Mucosa of descending colon (tissue), 3 donors: ENCODE measurements at regions not wholly inside any gene's neighbourhood (a gene's known extent, or its start where the extent isn't known, plus 50 kb on each side); places are given as distances from the start of the nearest gene placed in this dataset.

Source experiments
- ATAC-seq: fragments of 200-7000 bp; cut with Tn5 transposase; one replicate; pipeline ENCODE4 v1.9.1; 2020; ENCODE audit warnings: mild to moderate bottlenecking, moderate library complexity
- DNase-seq, 3 donors: peaks; one replicate each; pipeline ENCODE4 v3.0.0-alpha.2; 2020
- H3K36me3 ChIP-seq: fragments of 200-600 bp; one replicate; pipeline ENCODE4 v1.8.0; 2021; ENCODE audit warnings: low read depth, mild to moderate bottlenecking
- H3K4me1 ChIP-seq: fragments of 200-600 bp; one replicate; pipeline ENCODE4 v1.8.0; 2021; ENCODE audit warnings: low read depth, mild to moderate bottlenecking
- H3K4me3 ChIP-seq: fragments of 200-600 bp; one replicate; pipeline ENCODE4 v1.8.0; 2021; ENCODE audit warnings: mild to moderate bottlenecking
- H3K9me3 ChIP-seq: fragments of 200-600 bp; one replicate; pipeline ENCODE4 v1.8.0; 2021; ENCODE audit warnings: mild to moderate bottlenecking
- CTCF ChIP-seq: fragments of 200-600 bp; IDR thresholded peaks from one replicate; pipeline ENCODE4 v1.8.0; 2022; ENCODE audit warnings: antibody characterized with exemption, mild to moderate bottlenecking
- intact Hi-C, 2 donors: fragments of 100-400 bp; cut with DNase I in 1 of 2; cut with micrococcal nuclease in 1 of 2; formaldehyde crosslinking; loops; one replicate each; pipeline versions ENCODE4 v1.11.0 to v1.11.1; 2022; cut with DNase I, micrococcal nuclease
- donor health status: DM: no; HTN: no; CAD: no; lungs with moderate emphysema.
- donor health status: DM: no; HTN: no; CAD: no.
- donor health status: DM: no; HTN: yes; CAD: no.

GRCh38 chr2:164203131-164203530 lies 418.2 kb downstream of the GRB14 start:
- intact Hi-C loops = no loop called here
- DNase-seq (no peak), ATAC-seq (no peak)
- H3K36me3 ChIP-seq = no peaks in the 10 kb centered on the region
- no peaks in the 10 kb centered on the region for H3K4me1 ChIP-seq
- TF ChIP-seq CTCF = no peak
- H3K9me3 ChIP-seq = no peaks in the 10 kb centered on the region
- H3K4me3 ChIP-seq = no peak overlapping the region

- intact Hi-C loops = no loop called here
- Histone ChIP-seq H3K36me3 (no peaks in the 10 kb centered on the region), H3K9me3 (no peaks in the 10 kb centered on the region), H3K4me3 (no peak overlapping the region), H3K4me1 (no peaks in the 10 kb centered on the region)
- no peak for DNase-seq
- no peak for ATAC-seq
- no peak for TF ChIP-seq CTCF
Observed at GRCh38 chr2:164198256-164198655, 423.0 kb downstream of the GRB14 start.

GRCh38 chr2:164190700-164191099 lies 430.6 kb downstream of the GRB14 start:
- peaks cover 3% of the 10 kb centered on the region for H3K9me3 ChIP-seq
- DNase-seq (no peak), ATAC-seq (no peak)
- no peak overlapping the region for H3K4me3 ChIP-seq
- H3K4me1 ChIP-seq = no peaks in the 10 kb centered on the region
- intact Hi-C loops = no loop called here
- no peak for TF ChIP-seq CTCF
- no peaks in the 10 kb centered on the region for H3K36me3 ChIP-seq

GRCh38 chr2:164189851-164190250 lies 431.4 kb downstream of the GRB14 start:
- Histone ChIP-seq H3K9me3 (peaks cover 3% of the 10 kb centered on the region), H3K4me1 (no peaks in the 10 kb centered on the region), H3K36me3 (no peaks in the 10 kb centered on the region), H3K4me3 (no peak overlapping the region)
- ATAC-seq (no peak), DNase-seq (no peak)
- intact Hi-C loops = no loop called here
- TF ChIP-seq CTCF = no peak

GRCh38 chr2:164187121-164187520 lies 434.2 kb downstream of the GRB14 start:
- no peak for ATAC-seq
- H3K36me3 ChIP-seq = no peaks in the 10 kb centered on the region
- intact Hi-C loops = no loop called here
- H3K4me1 ChIP-seq = no peaks in the 10 kb centered on the region
- DNase-seq = no peak
- peaks cover 3% of the 10 kb centered on the region for H3K9me3 ChIP-seq
- TF ChIP-seq CTCF = no peak
- H3K4me3 ChIP-seq = no peak overlapping the region

GRCh38 chr2:164186591-164186990 lies 434.7 kb downstream of the GRB14 start:
- H3K4me3 ChIP-seq = no peak overlapping the region
- no peaks in the 10 kb centered on the region for H3K4me1 ChIP-seq
- H3K36me3 ChIP-seq = no peaks in the 10 kb centered on the region
- H3K9me3 ChIP-seq = peaks cover 3% of the 10 kb centered on the region
- ATAC-seq (no peak), DNase-seq (no peak)
- TF ChIP-seq CTCF = no peak
- intact Hi-C loops = no loop called here
